HT-29 (cell line): ENCODE measurements at regions not wholly inside any gene's neighbourhood (a gene's known extent, or its start where the extent isn't known, plus 50 kb on each side); places are given as distances from the start of the nearest gene placed in this dataset.

ENCODE experiments used
- DNase-seq: peaks from one replicate; pipeline ENCODE4 v3.0.0-alpha.2; 2015; ENCODE audit warnings: low spot score

- DNase-seq = no peak
Measured at GRCh38 chr1:30253807-30254440, 469.5 kb downstream of the MATN1 start.

- no peak for DNase-seq
Measured at GRCh38 chr1:30253361-30253760, 470.0 kb downstream of the MATN1 start.

GRCh38 chr1:30250984-30251850 lies 472.2 kb downstream of the MATN1 start:
- no peak for DNase-seq

- DNase-seq = no peak
Measured at GRCh38 chr1:30250338-30250983, 472.9 kb downstream of the MATN1 start.

DNA sequence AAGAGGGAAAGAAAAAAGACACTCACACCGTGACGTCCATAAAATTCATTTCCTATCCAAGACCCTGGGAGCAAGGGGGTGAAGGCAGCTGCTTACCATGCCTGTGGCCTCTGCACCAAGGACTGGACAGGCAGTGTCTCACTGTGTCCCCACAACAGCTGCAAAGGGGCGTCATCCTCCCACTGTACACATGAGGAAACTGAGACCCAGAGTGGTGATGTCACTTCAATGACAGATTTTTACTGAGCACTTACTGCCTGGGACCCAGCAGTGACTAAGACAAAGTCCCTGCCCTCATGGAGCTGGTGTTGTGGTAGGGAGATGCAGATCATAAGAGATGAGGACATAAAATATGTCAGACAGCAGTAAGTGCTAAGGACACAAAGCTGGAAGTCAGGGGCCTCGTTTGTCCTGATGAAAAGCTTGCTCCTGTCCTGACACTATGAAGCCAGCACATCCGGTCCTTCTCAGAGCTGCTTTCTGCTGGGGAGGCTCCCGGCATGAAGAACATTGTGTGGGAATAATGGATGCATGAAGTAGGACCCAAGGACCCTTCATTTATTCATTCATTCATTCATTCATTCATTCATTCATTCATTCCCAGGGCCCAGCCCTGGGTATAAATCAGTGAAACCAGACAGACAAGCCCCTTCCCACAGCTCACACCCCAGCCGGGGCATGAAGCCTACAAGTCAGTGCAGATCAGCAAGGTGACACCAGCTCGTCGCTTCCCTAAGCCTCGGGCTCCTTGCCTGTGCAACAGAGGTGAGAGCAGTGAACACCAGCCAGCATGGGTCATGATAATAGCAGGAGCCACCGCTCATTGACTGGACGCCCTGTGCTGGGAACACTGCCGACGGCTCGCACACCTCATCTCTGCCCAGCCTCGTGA lies 473.7 kb downstream of the MATN1 start:
- no peak for DNase-seq

- DNase-seq = no peak
Measured at GRCh38 chr1:30248774-30249173, 474.6 kb downstream of the MATN1 start.

- DNase-seq = no peak
Measured at GRCh38 chr1:30248373-30248772, 475.0 kb downstream of the MATN1 start.

GRCh38 chr1:30244801-30245200 lies 478.6 kb downstream of the MATN1 start:
- no peak for DNase-seq

DNA sequence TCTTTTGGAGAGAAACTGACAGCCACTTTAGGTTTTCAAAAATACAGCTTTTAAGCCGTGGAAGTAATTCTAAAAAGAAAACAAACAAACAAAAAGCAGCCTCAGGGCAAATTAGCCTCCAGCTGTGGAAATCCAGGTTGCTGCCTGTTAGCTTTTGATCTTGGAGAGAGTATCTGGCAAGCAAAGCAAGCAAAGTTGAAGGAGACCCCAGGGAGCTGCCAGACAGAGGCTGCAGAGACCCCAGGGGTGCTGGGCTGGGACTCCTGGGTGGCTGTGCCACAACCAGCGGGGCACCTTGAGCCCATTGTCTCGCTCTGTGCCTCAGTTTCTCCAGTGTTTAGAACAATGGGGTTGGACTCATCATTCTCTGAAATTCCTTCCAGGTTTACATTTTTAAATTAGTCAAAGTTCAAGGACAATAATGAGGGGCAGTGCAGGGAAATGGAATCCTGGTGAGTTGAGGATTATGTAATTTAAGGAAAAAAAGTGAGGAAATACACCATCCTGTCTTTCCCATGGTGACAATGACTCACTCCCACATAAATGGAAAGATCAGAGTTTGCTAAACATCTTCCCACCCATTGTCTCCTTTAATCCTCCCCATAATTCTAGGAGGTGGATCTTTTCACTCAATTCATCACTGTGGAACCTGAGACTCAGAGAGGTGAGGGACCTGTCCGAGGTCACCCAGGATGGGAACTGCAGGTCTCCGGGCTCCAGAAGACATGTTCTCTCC lies 480.5 kb downstream of the MATN1 start:
- no peak for DNase-seq

DNA sequence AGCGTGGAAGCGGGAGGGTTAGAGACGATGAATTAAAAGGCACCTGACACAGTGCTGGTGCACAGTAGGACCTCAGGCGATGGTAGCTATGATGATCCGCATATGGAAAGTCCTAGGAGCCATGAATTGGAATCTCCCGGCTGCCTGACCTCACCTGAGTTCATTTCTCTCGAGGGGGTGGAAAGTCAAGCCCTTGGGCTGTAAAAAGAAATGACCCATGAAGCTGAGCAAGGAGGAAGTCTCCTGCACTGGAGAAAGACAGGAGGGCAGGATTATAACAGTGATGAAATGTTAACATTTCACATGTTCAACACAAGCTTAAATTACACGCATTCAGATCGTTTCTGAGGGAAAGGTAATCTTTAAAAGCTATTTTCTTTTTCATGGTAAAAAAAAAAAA lies 481.2 kb downstream of the MATN1 start:
- DNase-seq = no peak

- DNase-seq = no peak
Measured at GRCh38 chr1:30241681-30242080, 481.7 kb downstream of the MATN1 start.

DNA sequence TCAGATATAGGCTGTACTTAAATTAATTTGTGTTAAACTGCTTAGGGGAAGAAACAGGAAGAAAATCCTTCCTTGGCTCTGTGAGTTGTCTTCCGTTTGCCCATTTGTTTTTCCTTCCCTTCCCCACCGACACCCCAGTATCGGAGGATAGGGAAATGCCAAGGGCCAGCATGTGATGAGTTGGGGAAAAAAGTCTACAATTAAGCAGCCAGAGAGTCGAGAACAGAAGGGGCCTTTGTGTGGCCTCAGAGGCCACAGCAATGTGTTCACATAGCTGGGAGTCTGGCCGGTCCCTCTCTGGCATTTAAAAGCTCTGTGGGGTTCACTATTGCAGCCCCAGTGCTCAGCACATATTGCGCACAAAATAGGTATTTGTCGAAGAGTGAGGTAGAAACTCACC lies 489.3 kb downstream of the MATN1 start:
- no peak for DNase-seq

DNA sequence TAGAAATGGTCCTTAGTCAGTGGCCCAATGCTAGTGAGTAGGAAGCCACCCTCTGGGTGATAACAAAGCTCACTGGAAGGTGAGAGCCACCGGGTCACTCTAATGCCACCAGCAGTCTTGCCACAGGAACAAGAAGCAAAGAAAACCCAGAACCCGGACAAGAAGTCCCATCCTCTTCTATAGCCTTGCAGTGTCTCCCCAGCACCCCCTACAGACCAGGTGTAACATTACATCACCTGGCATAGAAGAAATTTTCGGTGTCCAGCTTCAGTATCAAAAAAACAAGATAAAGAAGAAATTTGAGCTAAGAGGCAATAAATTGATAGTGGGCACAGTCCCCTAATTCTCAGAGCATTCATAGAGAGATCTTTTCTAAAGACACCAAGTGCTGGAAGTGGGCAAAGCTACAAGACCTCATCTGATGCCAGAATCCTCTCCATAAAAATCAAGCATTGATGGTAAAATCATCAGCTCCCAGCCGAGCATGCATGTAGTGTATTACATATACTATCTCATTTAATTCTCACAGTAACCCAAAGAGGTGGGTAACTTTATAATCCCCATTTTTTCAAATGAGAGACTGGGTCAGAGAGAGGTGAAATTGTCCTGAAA lies 491.0 kb downstream of the MATN1 start:
- peak; percentile 27 for DNase-seq

GRCh38 chr1:30229960-30230359 lies 493.4 kb downstream of the MATN1 start:
- no peak for DNase-seq

DNA sequence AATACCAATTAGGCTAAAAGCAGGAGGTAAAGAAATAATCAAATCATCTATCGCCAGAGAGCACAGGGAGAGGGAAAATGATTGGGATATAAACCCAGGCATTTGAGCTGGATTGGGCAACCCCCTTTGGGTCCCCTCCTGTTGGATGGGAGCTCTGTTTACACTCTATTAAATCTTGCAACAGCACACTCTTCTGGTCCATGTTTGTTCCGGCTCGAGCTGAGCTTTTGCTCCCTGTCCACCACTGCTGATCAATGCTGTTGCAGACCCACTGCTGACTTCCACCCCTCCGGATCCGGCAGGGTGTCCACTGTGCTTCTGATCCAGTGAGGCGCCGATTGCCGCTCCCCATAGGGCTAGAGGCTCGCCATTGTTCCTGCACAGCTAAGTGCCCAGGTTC lies 493.8 kb downstream of the MATN1 start:
- no peak for DNase-seq

GRCh38 chr1:30226648-30227047 lies 496.7 kb downstream of the MATN1 start:
- DNase-seq = no peak

- DNase-seq = no peak
Measured at GRCh38 chr1:30225357-30225756, 498.0 kb downstream of the MATN1 start.

DNA sequence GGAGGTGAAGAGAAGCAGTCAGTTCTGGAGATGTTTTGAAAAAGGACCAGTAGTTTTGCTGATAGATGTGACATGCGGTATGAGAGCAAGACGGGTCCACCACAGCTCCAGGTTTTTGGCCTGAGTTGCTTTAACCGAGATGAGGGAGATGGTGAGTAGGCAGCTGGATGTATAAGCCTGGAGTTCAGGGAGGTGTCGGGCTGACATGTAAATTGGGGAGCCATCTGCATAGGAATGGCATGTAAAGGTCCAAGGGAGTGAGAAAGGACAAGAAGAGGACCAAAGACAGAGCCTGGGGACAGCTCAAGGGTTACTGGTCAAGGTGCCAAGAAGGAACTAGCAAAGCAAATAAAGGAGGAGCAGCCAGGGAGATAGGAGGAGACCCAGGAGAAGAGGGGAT lies 503.7 kb downstream of the MATN1 start:
- no peak for DNase-seq

DNA sequence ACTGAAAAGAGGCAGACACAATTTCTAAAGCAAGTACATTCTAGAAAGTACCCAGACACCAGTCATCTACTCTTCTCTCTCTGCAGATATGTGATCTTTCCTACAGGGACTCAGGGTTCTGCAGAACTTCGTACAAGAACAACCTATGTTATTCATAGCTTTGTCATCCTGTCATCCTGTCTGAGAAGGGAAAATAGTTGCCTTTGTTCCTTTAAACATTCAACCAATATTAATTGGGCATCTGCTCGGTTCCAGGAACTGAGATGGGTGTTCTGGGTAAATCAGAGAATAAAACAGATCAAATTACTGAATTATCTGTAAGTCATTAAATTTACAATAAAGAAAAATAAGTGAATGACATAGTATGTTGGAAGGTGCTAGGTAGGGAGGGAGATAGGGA lies 504.9 kb downstream of the MATN1 start:
- DNase-seq = no peak

- no peak for DNase-seq
Measured at GRCh38 chr1:30216602-30217001, 506.8 kb downstream of the MATN1 start.

- no peak for DNase-seq
Measured at GRCh38 chr1:30213936-30214335, 509.4 kb downstream of the MATN1 start.
